Activated naive CD8-positive, alpha-beta T cell treated with anti-CD3 and anti-CD28 coated beads, Interleukin-2, amount 50 U/mL, for 24 hours (primary cell): ENCODE measurements at regions not wholly inside any gene's neighbourhood (a gene's known extent, or its start where the extent isn't known, plus 50 kb on each side); places are given as distances from the start of the nearest gene placed in this dataset.
A peak's percentile ranks its signal among the peaks of the same experiment; 100 is the strongest.
"Not testable (repeated sequence)": the region's sequence is repeated elsewhere in the genome, so short reads cannot be mapped to it uniquely, and the experiment has no call there.

Experiments
- ATAC-seq: fragments of 150-1000 bp; cut with Tn5 transposase; one replicate; pipeline ENCODE4 v1.10.0; 2021
- DNase-seq: peaks from one replicate; pipeline ENCODE4 v3.0.0; 2021
- H3K27ac Mint-ChIP-seq: one replicate; pipeline ENCODE4 v1.8.0; 2021; ENCODE audit warnings: mild to moderate bottlenecking, mixed read lengths
- H3K27me3 Mint-ChIP-seq: one replicate; pipeline ENCODE4 v1.8.0; 2021; ENCODE audit warnings: mixed read lengths
- H3K36me3 Mint-ChIP-seq: one replicate; pipeline ENCODE4 v1.8.0; 2021; ENCODE audit warnings: low read depth, mixed read lengths
- H3K4me1 Mint-ChIP-seq: one replicate; pipeline ENCODE4 v1.8.0; 2021; ENCODE audit warnings: mixed read lengths
- H3K4me3 Mint-ChIP-seq: one replicate; pipeline ENCODE4 v1.8.0; 2021; ENCODE audit warnings: mild to moderate bottlenecking, moderate library complexity, mixed read lengths
- H3K9me3 Mint-ChIP-seq: one replicate; pipeline ENCODE4 v1.8.0; 2021; ENCODE audit warnings: mixed read lengths

GRCh38 chr17:5877366-5877765 lies 192.8 kb upstream of the WSCD1 start:
- no peaks in the 10 kb centered on the region for H3K4me1 Mint-ChIP-seq
- no peak overlapping the region for H3K27ac Mint-ChIP-seq

GRCh38 chr17:5877948-5878347 lies 192.2 kb upstream of the WSCD1 start:
- Mint-ChIP-seq H3K4me3 (no peak overlapping the region), H3K9me3 (no peaks in the 10 kb centered on the region), H3K4me1 (no peaks in the 10 kb centered on the region), H3K36me3 (no peaks in the 10 kb centered on the region), H3K27ac (no peak overlapping the region), H3K27me3 (peaks cover 11% of the 10 kb centered on the region)
- DNase-seq = no peak
- ATAC-seq = no peak

More at GRCh38 chr17:5877366-5877765, 192.8 kb upstream of the WSCD1 start:
- Mint-ChIP-seq H3K27me3 (peaks cover 11% of the 10 kb centered on the region), H3K36me3 (no peaks in the 10 kb centered on the region), H3K4me3 (no peak overlapping the region), H3K9me3 (no peaks in the 10 kb centered on the region)
- DNase-seq = no peak
- ATAC-seq = no peak

GRCh38 chr17:5881849-5882248 lies 188.3 kb upstream of the WSCD1 start:
- H3K4me1 Mint-ChIP-seq = no peaks in the 10 kb centered on the region
- ATAC-seq = no peak
- DNase-seq = no peak
- H3K27me3 Mint-ChIP-seq = peaks cover 12% of the 10 kb centered on the region
- H3K27ac Mint-ChIP-seq = no peak overlapping the region
- no peak overlapping the region for H3K4me3 Mint-ChIP-seq
- no peaks in the 10 kb centered on the region for H3K9me3 Mint-ChIP-seq
- H3K36me3 Mint-ChIP-seq = no peaks in the 10 kb centered on the region

GRCh38 chr17:5883775-5884665 lies 186.2 kb upstream of the WSCD1 start:
- H3K36me3 Mint-ChIP-seq = no peaks in the 10 kb centered on the region
- ATAC-seq (no peak), DNase-seq (no peak)
- H3K27ac Mint-ChIP-seq = no peak overlapping the region
- no peaks in the 10 kb centered on the region for H3K9me3 Mint-ChIP-seq
- no peak overlapping the region for H3K4me3 Mint-ChIP-seq
- peaks cover 12% of the 10 kb centered on the region for H3K27me3 Mint-ChIP-seq
- no peaks in the 10 kb centered on the region for H3K4me1 Mint-ChIP-seq

DNA sequence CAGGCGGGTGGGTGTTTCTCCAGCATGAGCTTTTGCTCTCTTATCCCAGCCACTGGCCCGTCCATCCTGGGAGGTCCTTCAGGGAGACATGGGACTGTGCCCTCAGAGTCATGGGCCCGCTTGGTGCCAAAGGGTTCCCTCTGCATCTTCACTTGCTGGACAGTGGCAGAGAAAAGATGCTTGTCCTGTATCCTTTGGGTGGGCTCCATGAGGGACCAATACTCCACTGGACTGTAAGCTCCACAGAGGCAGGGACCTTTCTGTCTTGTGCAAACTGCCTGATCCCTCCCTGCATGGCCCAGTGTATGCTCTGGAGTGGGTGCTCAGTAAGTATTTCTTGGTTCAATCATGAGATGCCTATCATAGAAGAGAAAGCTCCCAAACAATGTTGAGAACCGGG lies 184.8 kb upstream of the WSCD1 start:
- DNase-seq (no peak), ATAC-seq (no peak)
- Mint-ChIP-seq H3K36me3 (no peaks in the 10 kb centered on the region), H3K9me3 (peaks cover 7% of the 10 kb centered on the region), H3K4me3 (no peak overlapping the region), H3K4me1 (no peaks in the 10 kb centered on the region), H3K27ac (no peak overlapping the region), H3K27me3 (peaks cover 12% of the 10 kb centered on the region)

- Mint-ChIP-seq H3K9me3 (peaks cover 8% of the 10 kb centered on the region), H3K4me3 (no peak overlapping the region), H3K27me3 (peaks cover 20% of the 10 kb centered on the region), H3K27ac (no peak overlapping the region), H3K36me3 (no peaks in the 10 kb centered on the region), H3K4me1 (no peaks in the 10 kb centered on the region)
- no peak for DNase-seq
- no peak for ATAC-seq
These were observed 181.4 kb upstream of the WSCD1 start for GRCh38 chr17:5888811-5889210.

- Mint-ChIP-seq H3K27me3 (peaks cover 25% of the 10 kb centered on the region), H3K4me1 (peaks cover 3% of the 10 kb centered on the region), H3K27ac (no peak overlapping the region), H3K36me3 (no peaks in the 10 kb centered on the region), H3K9me3 (peaks cover 8% of the 10 kb centered on the region), H3K4me3 (no peak overlapping the region)
- no peak for DNase-seq
- ATAC-seq = no peak
These were observed 177.1 kb upstream of the WSCD1 start for GRCh38 chr17:5892921-5893675.

DNA sequence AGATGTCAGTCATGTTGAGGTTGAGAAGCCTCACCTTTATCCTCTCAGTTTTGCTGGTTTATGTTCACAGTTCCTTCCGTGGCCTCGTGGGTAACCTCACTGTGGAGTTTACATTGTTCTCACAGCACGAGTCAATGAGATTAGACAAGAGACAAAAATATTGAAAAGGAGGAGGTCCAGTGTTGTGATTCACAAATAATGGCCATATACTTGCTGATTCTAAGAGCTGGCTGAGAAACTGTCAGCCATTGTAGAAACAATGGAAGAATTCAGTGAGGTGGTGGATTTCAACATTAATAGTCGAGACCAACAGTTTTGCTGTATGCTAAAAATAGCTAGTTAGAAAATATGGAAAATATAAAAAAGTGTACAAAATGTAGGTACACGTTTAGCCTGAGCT lies 176.4 kb upstream of the WSCD1 start:
- H3K9me3 Mint-ChIP-seq = peaks cover 8% of the 10 kb centered on the region
- no peak for DNase-seq
- peaks cover 3% of the 10 kb centered on the region for H3K4me1 Mint-ChIP-seq
- no peak overlapping the region for H3K4me3 Mint-ChIP-seq
- no peak for ATAC-seq
- no peak overlapping the region for H3K27ac Mint-ChIP-seq
- H3K36me3 Mint-ChIP-seq = no peaks in the 10 kb centered on the region
- H3K27me3 Mint-ChIP-seq = peaks cover 25% of the 10 kb centered on the region

DNA sequence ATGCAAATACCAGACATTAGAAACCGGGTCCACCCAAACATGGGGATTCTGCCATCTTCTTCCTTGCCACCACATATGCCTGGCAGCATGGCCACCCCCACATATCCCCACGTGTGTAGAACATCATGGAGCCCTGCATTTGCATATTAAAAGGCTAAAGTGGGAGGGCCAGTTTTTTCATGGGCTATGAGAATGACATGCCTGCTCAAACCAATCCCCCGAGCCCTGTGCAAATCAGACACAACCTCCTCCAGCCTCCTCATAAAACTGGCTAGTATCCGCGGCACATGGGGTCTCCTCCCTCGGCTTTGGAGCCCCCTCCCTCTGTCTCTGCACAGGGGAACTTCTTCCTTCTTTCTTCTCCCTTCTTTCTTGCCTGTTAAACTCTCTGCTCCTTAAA lies 174.9 kb upstream of the WSCD1 start:
- H3K9me3 Mint-ChIP-seq = peaks cover 2% of the 10 kb centered on the region
- H3K36me3 Mint-ChIP-seq = no peaks in the 10 kb centered on the region
- no peak for DNase-seq
- ATAC-seq = no peak
- no peak overlapping the region for H3K27ac Mint-ChIP-seq
- no peak overlapping the region for H3K4me3 Mint-ChIP-seq
- peaks cover 20% of the 10 kb centered on the region for H3K27me3 Mint-ChIP-seq
- H3K4me1 Mint-ChIP-seq = peaks cover 3% of the 10 kb centered on the region

DNA sequence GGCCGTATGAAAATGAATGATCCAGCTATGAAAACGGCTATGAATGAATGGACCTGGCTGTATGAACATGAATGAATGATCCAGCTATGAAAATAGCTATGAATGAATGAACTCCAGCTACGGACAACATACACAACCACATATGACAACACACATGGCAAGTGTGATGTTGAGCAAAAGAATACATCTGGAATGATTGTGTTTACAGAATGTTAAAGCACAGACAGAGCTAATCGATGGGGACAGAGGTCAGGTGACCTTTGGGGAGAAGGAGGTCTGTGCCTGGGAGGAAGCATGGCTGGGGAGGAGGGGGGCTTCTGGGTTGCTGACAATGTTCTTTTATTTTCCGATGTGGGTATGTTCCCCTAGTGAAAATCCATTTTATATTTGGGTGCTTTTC lies 174.0 kb upstream of the WSCD1 start:
- Mint-ChIP-seq H3K9me3 (no peaks in the 10 kb centered on the region), H3K4me1 (peaks cover 3% of the 10 kb centered on the region), H3K4me3 (no peak overlapping the region), H3K27ac (no peak overlapping the region), H3K27me3 (peaks cover 20% of the 10 kb centered on the region), H3K36me3 (no peaks in the 10 kb centered on the region)
- DNase-seq = no peak
- no peak for ATAC-seq

GRCh38 chr17:5897275-5897911 lies 172.8 kb upstream of the WSCD1 start:
- H3K27ac Mint-ChIP-seq = peak overlapping the region; percentile 33
- H3K9me3 Mint-ChIP-seq = no peaks in the 10 kb centered on the region
- no peaks in the 10 kb centered on the region for H3K36me3 Mint-ChIP-seq
- ATAC-seq (no peak), DNase-seq (no peak)
- H3K4me1 Mint-ChIP-seq = peaks cover 3% of the 10 kb centered on the region
- peaks cover 16% of the 10 kb centered on the region for H3K27me3 Mint-ChIP-seq
- H3K4me3 Mint-ChIP-seq = no peak overlapping the region

DNA sequence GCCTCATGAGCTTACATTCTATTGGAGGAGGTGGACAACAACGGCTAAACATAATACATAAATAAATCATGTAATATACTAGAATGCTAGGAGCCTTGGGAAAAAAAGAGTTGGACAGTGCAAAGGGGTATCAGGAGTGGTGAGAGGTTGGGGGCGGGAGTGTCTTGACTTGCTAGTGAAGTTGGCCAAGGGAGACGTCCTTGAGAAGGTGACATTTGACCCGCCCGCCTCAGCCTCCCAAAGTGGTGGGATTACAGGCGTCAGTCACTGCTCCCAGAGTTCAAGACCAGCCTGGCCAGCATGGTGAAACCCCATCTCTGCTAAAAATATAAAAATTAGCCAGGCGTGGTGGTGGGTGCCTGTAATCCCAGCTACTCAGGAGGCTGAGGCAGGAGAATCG lies 172.2 kb upstream of the WSCD1 start:
- H3K4me3 Mint-ChIP-seq, H3K27ac Mint-ChIP-seq, DNase-seq, H3K9me3 Mint-ChIP-seq, H3K36me3 Mint-ChIP-seq, H3K4me1 Mint-ChIP-seq, ATAC-seq: not testable (repeated sequence)
- H3K27me3 Mint-ChIP-seq = peaks cover 16% of the 10 kb centered on the region

GRCh38 chr17:5898406-5898805 lies 171.8 kb upstream of the WSCD1 start:
- Mint-ChIP-seq H3K36me3 (no peaks in the 10 kb centered on the region), H3K27ac (no peak overlapping the region), H3K4me3 (no peak overlapping the region), H3K4me1 (peaks cover 3% of the 10 kb centered on the region), H3K27me3 (peaks cover 15% of the 10 kb centered on the region), H3K9me3 (no peaks in the 10 kb centered on the region)
- DNase-seq = no peak
- ATAC-seq = no peak

GRCh38 chr17:5899496-5900195 lies 170.5 kb upstream of the WSCD1 start:
- Mint-ChIP-seq H3K27ac (no peak overlapping the region), H3K4me1 (peaks cover 3% of the 10 kb centered on the region), H3K4me3 (no peak overlapping the region), H3K9me3 (peaks cover 7% of the 10 kb centered on the region), H3K36me3 (no peaks in the 10 kb centered on the region), H3K27me3 (peaks cover 8% of the 10 kb centered on the region)
- no peak for ATAC-seq
- no peak for DNase-seq
